H9 (cell line): ENCODE measurements at regions not wholly inside any gene's neighbourhood (a gene's known extent, or its start where the extent isn't known, plus 50 kb on each side); places are given as distances from the start of the nearest gene placed in this dataset.

Experiments
- DNase-seq: peaks from one replicate; pipeline ENCODE4 v3.0.0-alpha.2; 2017
- H2AFZ ChIP-seq: one replicate; pipeline ENCODE4 v1.6.1; 2013; ENCODE audit warnings: mild to moderate bottlenecking, low read length, control low read depth, moderate library complexity
- H2AK5ac ChIP-seq: 2 replicates; pipeline ENCODE4 v1.6.1; 2013; ENCODE audit warnings: low read length, control low read depth, mixed read lengths; ENCODE audit not compliant: insufficient read length
- H2BK120ac ChIP-seq: one replicate; pipeline ENCODE4 v1.6.1; 2013; ENCODE audit warnings: low read depth, mild to moderate bottlenecking, low read length, control low read depth, inconsistent platforms; ENCODE audit not compliant: poor library complexity, severe bottlenecking
- H2BK12ac ChIP-seq: 2 replicates; pipeline ENCODE4 v1.6.1; 2013; ENCODE audit warnings: low read length, control low read depth, mixed read lengths, low read depth; ENCODE audit not compliant: insufficient read length
- H2BK15ac ChIP-seq: 2 replicates; pipeline ENCODE4 v1.6.1; 2013; ENCODE audit warnings: low read depth, low read length, control low read depth
- H2BK20ac ChIP-seq: one replicate; pipeline ENCODE4 v1.6.1; 2013; ENCODE audit warnings: low read depth, mild to moderate bottlenecking, low read length, control low read depth, inconsistent platforms; ENCODE audit not compliant: poor library complexity, severe bottlenecking
- H2BK5ac ChIP-seq: 2 replicates; pipeline ENCODE4 v1.6.1; 2013; ENCODE audit warnings: low read length, control low read depth, mixed read lengths; ENCODE audit not compliant: insufficient read length
- H3K14ac ChIP-seq: 2 replicates; pipeline ENCODE4 v1.6.1; 2013; ENCODE audit warnings: low read length, control low read depth; ENCODE audit not compliant: insufficient read depth
- H3K18ac ChIP-seq: 2 replicates; pipeline ENCODE4 v1.6.1; 2013; ENCODE audit warnings: low read depth, mild to moderate bottlenecking, mixed read lengths, low read length, control low read depth; ENCODE audit not compliant: insufficient read length
- H3K23ac ChIP-seq: 2 replicates; pipeline ENCODE4 v1.6.1; 2013; ENCODE audit warnings: low read length, control low read depth, mixed read lengths, low read depth; ENCODE audit not compliant: insufficient read length
- H3K23me2 ChIP-seq: 2 replicates; pipeline ENCODE4 v1.6.1; 2013; ENCODE audit warnings: low read depth, mild to moderate bottlenecking, mixed read lengths, low read length, control low read depth; ENCODE audit not compliant: insufficient read length, poor library complexity, severe bottlenecking
- H3K27ac ChIP-seq: 2 replicates; pipeline ENCODE4 v1.5.1; 2013; ENCODE audit warnings: low read length, control low read depth, mixed read lengths, low read depth; ENCODE audit not compliant: insufficient read length
- H3K27me3 ChIP-seq: 2 replicates; pipeline ENCODE4 v1.6.1; 2013; ENCODE audit warnings: low read length, control low read depth, inconsistent platforms; ENCODE audit not compliant: insufficient read depth
- H3K4ac ChIP-seq: 2 replicates; pipeline ENCODE4 v1.6.1; 2013; ENCODE audit warnings: low read depth, mild to moderate bottlenecking, control low read depth, inconsistent platforms, low read length, moderate library complexity
- H3K4me1 ChIP-seq: 2 replicates; pipeline ENCODE4 v1.6.1; 2013; ENCODE audit warnings: low read length, control low read depth, inconsistent platforms; ENCODE audit not compliant: insufficient read depth
- H3K4me2 ChIP-seq: 2 replicates; pipeline ENCODE4 v1.6.1; 2013; ENCODE audit warnings: low read length, control low read depth, mixed read lengths; ENCODE audit not compliant: insufficient read length, insufficient read depth
- H3K56ac ChIP-seq: 2 replicates; pipeline ENCODE4 v1.6.1; 2013; ENCODE audit warnings: low read depth, mild to moderate bottlenecking, mixed read lengths, low read length, control low read depth; ENCODE audit not compliant: insufficient read length
- H3K79me1 ChIP-seq: 2 replicates; pipeline ENCODE4 v1.6.1; 2013; ENCODE audit warnings: low read depth, mild to moderate bottlenecking, moderate library complexity, low read length, control low read depth, inconsistent platforms; ENCODE audit not compliant: insufficient read depth, poor library complexity, severe bottlenecking
- H3K79me2 ChIP-seq: 2 replicates; pipeline ENCODE4 v1.6.1; 2013; ENCODE audit warnings: low read length, control low read depth, inconsistent platforms; ENCODE audit not compliant: insufficient read depth
- H3K9ac ChIP-seq: 2 replicates; pipeline ENCODE4 v1.6.1; 2013; ENCODE audit warnings: low read length, control low read depth, mixed read lengths; ENCODE audit not compliant: insufficient read length; ENCODE audit errors: extremely low read depth
- H3K9me3 ChIP-seq: one replicate; pipeline ENCODE4 v1.6.1; 2013; ENCODE audit warnings: low read depth, low read length, inconsistent platforms; ENCODE audit not compliant: control insufficient read depth
- H3T11ph ChIP-seq: one replicate; pipeline ENCODE4 v1.6.1; 2013; ENCODE audit warnings: mild to moderate bottlenecking, low read length, control low read depth, inconsistent platforms
- H4K20me1 ChIP-seq: one replicate; pipeline ENCODE4 v1.6.1; 2013; ENCODE audit not compliant: control insufficient read depth, insufficient read length, insufficient read depth
- H4K5ac ChIP-seq: 2 replicates; pipeline ENCODE4 v1.6.1; 2013; ENCODE audit warnings: low read depth, mild to moderate bottlenecking, mixed read lengths, low read length, control low read depth; ENCODE audit not compliant: insufficient read length
- H4K8ac ChIP-seq: replicated peaks from 2 replicates; pipeline ENCODE4 v1.6.1; 2013; ENCODE audit warnings: low read length, control low read depth, mixed read lengths, low read depth; ENCODE audit not compliant: insufficient read length
- H4K91ac ChIP-seq: 2 replicates; pipeline ENCODE4 v1.6.1; 2013; ENCODE audit warnings: low read depth, mild to moderate bottlenecking, moderate library complexity, mixed read lengths, low read length, control low read depth; ENCODE audit not compliant: insufficient read length
- H3K27ac Mint-ChIP-seq, 3 experiments: 2 replicates in 2 of 3; 3 replicates in 1 of 3; pipeline ENCODE4 v1.8.0; 2020 to 2021; ENCODE audit warnings: mixed read lengths in 3 of 3, mild to moderate bottlenecking in 1 of 3, moderate library complexity in 1 of 3
- H3K27me3 Mint-ChIP-seq: 2 replicates; pipeline ENCODE4 v1.8.0; 2021; ENCODE audit warnings: low read depth, mild to moderate bottlenecking, moderate library complexity, mixed read lengths
- H3K36me3 Mint-ChIP-seq, 3 experiments: 2 replicates in 2 of 3; 3 replicates in 1 of 3; pipeline ENCODE4 v1.8.0; 2020 to 2021; ENCODE audit warnings: low read depth in 3 of 3, mixed read lengths in 3 of 3; ENCODE audit not compliant: insufficient read depth in 1 of 3
- H3K4me1 Mint-ChIP-seq, 2 experiments: 2 replicates each; pipeline ENCODE4 v1.8.0; 2020; ENCODE audit warnings: mixed read lengths in 2 of 2
- H3K4me3 Mint-ChIP-seq, 2 experiments: 2 replicates in 1 of 2; 3 replicates in 1 of 2; pipeline ENCODE4 v1.8.0; 2020 to 2021; ENCODE audit warnings: mild to moderate bottlenecking in 2 of 2, mixed read lengths in 2 of 2, moderate library complexity in 1 of 2
- H3K9me3 Mint-ChIP-seq, 2 experiments: 2 replicates in 1 of 2; 3 replicates in 1 of 2; pipeline ENCODE4 v1.8.0; 2020; ENCODE audit warnings: mild to moderate bottlenecking in 2 of 2, mixed read lengths in 2 of 2, moderate library complexity in 1 of 2
- CTCF ChIP-seq: fragments of 200-600 bp; sonication (generic); conservative IDR thresholded peaks from 3 replicates; pipeline ENCODE4 v1.8.0; 2021; ENCODE audit warnings: antibody characterized with exemption, mild to moderate bottlenecking
- whole genome bisulfite sequencing: extraction: QIAGEN DNeasy Blood & Tissue Kit; methylation state at CpG from one replicate; pipeline ENCODE4 v1.1.7; 2013; ENCODE audit warnings: missing lambda C conversion rate, low lambda C conversion rate, mixed read lengths; ENCODE audit not compliant: insufficient read length; ENCODE audit errors: extremely low coverage; 5-methylcytosine and 5-hydroxymethylcytosine counted together

GRCh38 chr21:27209546-27209945, 242.7 kb upstream of the ADAMTS5 start:
- TF ChIP-seq CTCF = no peak
- peaks cover 8 to 19% (median 10%) of the 10 kb centered on the region in 3 experiments for H3K36me3 Mint-ChIP-seq
- H3K9ac ChIP-seq = no peak overlapping the region
- H3K18ac ChIP-seq = no peak overlapping the region
- H3K23me2 ChIP-seq = no peaks in the 10 kb centered on the region
- no peak overlapping the region for H3K14ac ChIP-seq
- no peak overlapping the region for H4K8ac ChIP-seq
- H3K56ac ChIP-seq = no peak overlapping the region
- H3K79me1 ChIP-seq = no peaks in the 10 kb centered on the region
- H4K5ac ChIP-seq = no peak overlapping the region
- no peaks in the 10 kb centered on the region for H3K9me3 ChIP-seq
- H3K27me3 Mint-ChIP-seq = no peaks in the 10 kb centered on the region
- H3K4me1 Mint-ChIP-seq = peaks cover 13 to 14% of the 10 kb centered on the region in 2 experiments
- H3K9me3 Mint-ChIP-seq = peaks cover 10 to 11% of the 10 kb centered on the region in 2 experiments
- H2AK5ac ChIP-seq = no peak overlapping the region
- H3K79me2 ChIP-seq = no peaks in the 10 kb centered on the region
- H3K4me3 Mint-ChIP-seq = no peak overlapping the region
- no CpG with 5 or more reads among the region's 1 CpG for WGBS
- no peak overlapping the region for H3K4me2 ChIP-seq
- no peaks in the 10 kb centered on the region for H3K4me1 ChIP-seq
- no peak for DNase-seq
- no peak overlapping the region for H3K4ac ChIP-seq
- no peak overlapping the region for H2AFZ ChIP-seq
- no peak overlapping the region for H4K91ac ChIP-seq
- no peak overlapping the region for H2BK5ac ChIP-seq
- H3K27ac Mint-ChIP-seq = no peak overlapping the region
- H3K27ac ChIP-seq = no peak overlapping the region
- no peak overlapping the region for H2BK120ac ChIP-seq
- no peak overlapping the region for H3T11ph ChIP-seq
- H4K20me1 ChIP-seq = no peaks in the 10 kb centered on the region
- H2BK20ac ChIP-seq = no peak overlapping the region
- no peak overlapping the region for H2BK15ac ChIP-seq
- no peak overlapping the region for H3K23ac ChIP-seq
- no peaks in the 10 kb centered on the region for H3K27me3 ChIP-seq
- no peak overlapping the region for H2BK12ac ChIP-seq
